Lung (tissue), 11 donors: ENCODE measurements at regions not wholly inside any gene's neighbourhood (a gene's known extent, or its start where the extent isn't known, plus 50 kb on each side); places are given as distances from the start of the nearest gene placed in this dataset.

Source experiments
- ATAC-seq: fragments of 200-7000 bp; cut with Tn5 transposase; one replicate; pipeline ENCODE4 v1.9.1; 2020; ENCODE audit warnings: moderate number of reproducible peaks; ENCODE audit not compliant: insufficient read depth, low FRiP score
- DNase-seq, 3 donors: peaks; one replicate each; pipeline ENCODE4 v3.0.0-alpha.2; 2013 to 2017
- H3K27ac ChIP-seq, 2 donors: one replicate each; pipeline ENCODE4 v1.5.1; 2013; ENCODE audit warnings: mild to moderate bottlenecking in 2 of 2, moderate library complexity in 2 of 2, control low read depth in 1 of 2, inconsistent platforms in 1 of 2, low read depth in 1 of 2, low read length in 1 of 2
- H3K27me3 ChIP-seq, 3 donors: one replicate each; pipeline ENCODE4 v1.5.1; 2013; ENCODE audit warnings: low read length in 2 of 3; ENCODE audit not compliant: control insufficient read depth in 3 of 3, insufficient read depth in 3 of 3
- H3K36me3 ChIP-seq, 4 donors: one replicate each; pipeline ENCODE4 v1.5.1; 2013; ENCODE audit warnings: low read length in 4 of 4, mild to moderate bottlenecking in 1 of 4, moderate library complexity in 1 of 4; ENCODE audit not compliant: control insufficient read depth in 4 of 4, insufficient read depth in 4 of 4
- H3K4me1 ChIP-seq, 5 donors: one replicate each; pipeline ENCODE4 v1.5.1; 2013; ENCODE audit warnings: low read length in 5 of 5, mild to moderate bottlenecking in 2 of 5, moderate library complexity in 1 of 5; ENCODE audit not compliant: control insufficient read depth in 5 of 5, insufficient read depth in 5 of 5
- H3K4me3 ChIP-seq: one replicate; pipeline ENCODE4 v1.5.1; 2013; ENCODE audit warnings: mild to moderate bottlenecking, control low read depth, moderate library complexity
- H3K9ac ChIP-seq, 2 donors: one replicate each; pipeline ENCODE4 v1.5.1; 2013; ENCODE audit warnings: low read length in 2 of 2, control low read depth in 1 of 2; ENCODE audit not compliant: insufficient read depth in 1 of 2
- H3K9me3 ChIP-seq, 4 donors: one replicate each; pipeline ENCODE4 v1.5.1; 2013; ENCODE audit warnings: low read length in 3 of 4, mild to moderate bottlenecking in 1 of 4, moderate library complexity in 1 of 4; ENCODE audit not compliant: control insufficient read depth in 4 of 4, insufficient read depth in 3 of 4
- whole genome bisulfite sequencing, 2 donors: extraction: QIAGEN DNeasy Blood & Tissue Kit; methylation state at CpG; one replicate each; pipeline ENCODE4 v1.1.7; 2013; 5-methylcytosine and 5-hydroxymethylcytosine counted together
- TF ChIP-seq, protein P1 (sequence below): IDR thresholded peaks from 2 replicates; pipeline ENCODE4 v1.5.1; 2012; ENCODE audit warnings: mild to moderate bottlenecking; ENCODE audit errors: control extremely low read depth, extremely low read depth
- donor health status: control.
- donor health status: control.
- donor health status: Bipolar disorder and iron deficiency.
- donor health status: healthy.
- donor health status: DM: yes; HTN: yes; CAD: no.

GRCh38 chr15:29924750-29925149 lies 102.5 kb upstream of the TJP1 start:
- Histone ChIP-seq H3K27ac (peak overlapping the region in 1 of 2 donors; percentile 74), H3K9ac (no peak overlapping the region), H3K4me1 (peaks cover 0 to 11% (median 7%) of the 10 kb centered on the region in 5 donors), H3K36me3 (no peaks in the 10 kb centered on the region), H3K9me3 (no peaks in the 10 kb centered on the region), H3K27me3 (no peaks in the 10 kb centered on the region), H3K4me3 (no peak overlapping the region)
- ATAC-seq (peak; percentile 68), DNase-seq (peak; percentile 68 to 74 (median 70))
- TF ChIP-seq, protein P1, sequence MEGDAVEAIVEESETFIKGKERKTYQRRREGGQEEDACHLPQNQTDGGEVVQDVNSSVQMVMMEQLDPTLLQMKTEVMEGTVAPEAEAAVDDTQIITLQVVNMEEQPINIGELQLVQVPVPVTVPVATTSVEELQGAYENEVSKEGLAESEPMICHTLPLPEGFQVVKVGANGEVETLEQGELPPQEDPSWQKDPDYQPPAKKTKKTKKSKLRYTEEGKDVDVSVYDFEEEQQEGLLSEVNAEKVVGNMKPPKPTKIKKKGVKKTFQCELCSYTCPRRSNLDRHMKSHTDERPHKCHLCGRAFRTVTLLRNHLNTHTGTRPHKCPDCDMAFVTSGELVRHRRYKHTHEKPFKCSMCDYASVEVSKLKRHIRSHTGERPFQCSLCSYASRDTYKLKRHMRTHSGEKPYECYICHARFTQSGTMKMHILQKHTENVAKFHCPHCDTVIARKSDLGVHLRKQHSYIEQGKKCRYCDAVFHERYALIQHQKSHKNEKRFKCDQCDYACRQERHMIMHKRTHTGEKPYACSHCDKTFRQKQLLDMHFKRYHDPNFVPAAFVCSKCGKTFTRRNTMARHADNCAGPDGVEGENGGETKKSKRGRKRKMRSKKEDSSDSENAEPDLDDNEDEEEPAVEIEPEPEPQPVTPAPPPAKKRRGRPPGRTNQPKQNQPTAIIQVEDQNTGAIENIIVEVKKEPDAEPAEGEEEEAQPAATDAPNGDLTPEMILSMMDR: no peak
- 22 to 36% methylated on average over 4 of the region's 4 CpGs for WGBS, 2 donors

- H3K36me3 ChIP-seq: no peaks in the 10 kb centered on the region
- H3K4me1 ChIP-seq: peaks cover 0 to 11% (median 7%) of the 10 kb centered on the region in 5 donors
- H3K27ac ChIP-seq: no peak overlapping the region
- no peaks in the 10 kb centered on the region for H3K9me3 ChIP-seq
- TF ChIP-seq, protein P1: no peak
- DNase-seq: no peak
- H3K27me3 ChIP-seq: no peaks in the 10 kb centered on the region
- no peak overlapping the region for H3K4me3 ChIP-seq
- no peak overlapping the region for H3K9ac ChIP-seq
- ATAC-seq: no peak
Measured at GRCh38 chr15:29922191-29922590, 99.9 kb upstream of the TJP1 start.

GRCh38 chr15:29921130-29921601 lies 98.9 kb upstream of the TJP1 start:
- no peak for DNase-seq

More at GRCh38 chr15:29921130-29921601, 98.9 kb upstream of the TJP1 start:
- no peaks in the 10 kb centered on the region for H3K36me3 ChIP-seq
- no peaks in the 10 kb centered on the region for H3K9me3 ChIP-seq
- WGBS, 2 donors: 55 to 65% methylated on average over 6 of the region's 6 CpGs
- H3K4me3 ChIP-seq: no peak overlapping the region
- ATAC-seq: no peak
- no peak overlapping the region for H3K9ac ChIP-seq
- H3K4me1 ChIP-seq: peaks cover 0 to 11% (median 7%) of the 10 kb centered on the region in 5 donors
- TF ChIP-seq, protein P1: no peak
- H3K27ac ChIP-seq: peak overlapping the region in 1 of 2 donors; percentile 7
- H3K27me3 ChIP-seq: no peaks in the 10 kb centered on the region
